ENCODE measurements at regions not wholly inside any gene's neighbourhood (a gene's known extent, or its start where the extent isn't known, plus 50 kb on each side); places are given as distances from the start of the nearest gene placed in this dataset.

DNA sequence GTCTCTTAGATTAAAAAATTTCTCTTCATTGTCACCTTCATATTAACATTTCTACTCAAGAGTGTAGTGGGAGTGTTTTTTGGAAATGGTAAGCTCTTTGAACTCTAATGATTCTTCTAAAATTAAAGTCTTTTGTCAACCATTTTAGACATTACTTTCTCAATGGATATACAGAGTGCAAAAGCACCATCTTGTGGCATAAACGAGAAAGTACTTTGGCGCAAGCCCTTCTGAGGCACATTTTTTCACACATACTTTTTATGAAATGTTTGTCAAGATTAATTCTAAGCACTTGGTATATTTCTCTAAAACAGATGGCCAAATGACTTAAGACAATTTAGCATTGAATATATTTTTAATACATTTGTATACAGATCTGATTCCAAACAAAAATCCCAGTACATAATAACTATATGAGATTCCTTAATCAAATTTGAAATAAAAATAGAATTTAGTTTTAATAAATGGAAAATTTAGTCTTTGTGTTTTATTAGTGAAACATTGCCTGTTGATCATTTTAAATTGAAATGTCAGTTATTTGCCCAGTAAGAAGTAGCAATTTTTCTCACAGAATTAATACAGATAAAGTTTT lies 63.3 kb upstream of the GALNT5 start:
- Histone ChIP-seq H3K23ac (ENCODE audit: low read length in 2 of 2) (no peak overlapping the region), H3K4ac (ENCODE audit: low read depth in 1 of 2, low read length in 2 of 2) (no peak overlapping the region), H4K91ac (ENCODE audit: low read length) (no peak overlapping the region), H2BK120ac (ENCODE audit: low read depth, low read length) (no peak overlapping the region), H3K4me3 (ENCODE audit: insufficient read depth in 1 of 2, low read depth in 1 of 2, low read length in 2 of 2) (no peak overlapping the region), H3K27me3 (ENCODE audit: control insufficient read depth in 1 of 2, insufficient read depth in 1 of 2, low read length in 2 of 2) (no peaks in the 10 kb centered on the region), H3K4me2 (ENCODE audit: low read length, poor library complexity, severe bottlenecking) (no peak overlapping the region), H3K9ac (ENCODE audit: low read length) (peak overlapping the region; percentile 55), H2AK5ac (ENCODE audit: low read length, severe bottlenecking) (no peak overlapping the region), H3K27ac (ENCODE audit: low read length, poor library complexity, severe bottlenecking) (no peak overlapping the region), H3K36me3 (ENCODE audit: control insufficient read depth in 1 of 2, insufficient read depth in 2 of 2, low read depth in 1 of 2, low read length in 2 of 2) (no peaks in the 10 kb centered on the region), H3K79me1 (replicated peaks; ENCODE audit: low read length, poor library complexity, severe bottlenecking) (no peaks in the 10 kb centered on the region), H3K18ac (ENCODE audit: low read depth in 1 of 2, low read length in 2 of 2) (no peak overlapping the region), H4K8ac (ENCODE audit: low read length) (no peak overlapping the region), H2BK5ac (ENCODE audit: low read depth, low read length, poor library complexity, severe bottlenecking) (no peak overlapping the region), H2BK12ac (ENCODE audit: low read length in 2 of 2) (no peak overlapping the region), H2BK15ac (ENCODE audit: low read depth, poor library complexity, severe bottlenecking) (no peak overlapping the region), H3K4me1 (ENCODE audit: control insufficient read depth, insufficient read depth, low read depth, low read length) (no peaks in the 10 kb centered on the region), H3K14ac (ENCODE audit: low read length in 2 of 2) (no peak overlapping the region), H3K9me3 (ENCODE audit: control insufficient read depth, low read length) (no peaks in the 10 kb centered on the region), H2AFZ (ENCODE audit: low read depth, low read length) (no peak overlapping the region)
- peak; percentile 67 for DNase-seq
- no CpG with 5 or more reads among the region's 2 CpGs for WGBS

DNA sequence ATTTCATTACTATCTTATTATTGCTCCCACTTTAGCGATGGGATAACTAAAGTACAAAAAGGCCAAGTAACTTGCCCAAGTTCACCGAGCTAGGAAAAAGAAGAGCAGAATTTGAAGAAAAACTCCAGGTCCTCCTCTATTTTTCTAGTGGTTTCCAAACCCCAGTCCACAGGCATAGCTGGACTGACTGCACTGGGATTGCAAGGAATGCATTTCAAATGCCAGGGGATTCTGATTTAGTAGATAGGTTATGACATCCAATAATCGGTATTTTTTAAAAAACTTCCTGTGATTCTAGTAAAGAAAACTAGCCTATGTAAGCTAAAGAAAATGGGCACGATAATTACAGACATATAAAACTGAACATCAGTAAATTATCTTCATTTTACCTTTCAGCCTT lies 62.7 kb upstream of the GALNT5 start:
- Histone ChIP-seq H2BK15ac (ENCODE audit: low read depth, poor library complexity, severe bottlenecking) (no peak overlapping the region), H3K4me2 (ENCODE audit: low read length, poor library complexity, severe bottlenecking) (no peak overlapping the region), H3K27me3 (ENCODE audit: control insufficient read depth in 1 of 2, insufficient read depth in 1 of 2, low read length in 2 of 2) (no peaks in the 10 kb centered on the region), H3K9me3 (ENCODE audit: control insufficient read depth, low read length) (no peaks in the 10 kb centered on the region), H2AK5ac (ENCODE audit: low read length, severe bottlenecking) (no peak overlapping the region), H3K4me1 (ENCODE audit: control insufficient read depth, insufficient read depth, low read depth, low read length) (no peaks in the 10 kb centered on the region), H2BK12ac (ENCODE audit: low read length in 2 of 2) (no peak overlapping the region), H2AFZ (ENCODE audit: low read depth, low read length) (no peak overlapping the region), H3K18ac (ENCODE audit: low read depth in 1 of 2, low read length in 2 of 2) (no peak overlapping the region), H4K91ac (ENCODE audit: low read length) (no peak overlapping the region), H3K36me3 (ENCODE audit: control insufficient read depth in 1 of 2, insufficient read depth in 2 of 2, low read depth in 1 of 2, low read length in 2 of 2) (no peaks in the 10 kb centered on the region), H3K4me3 (ENCODE audit: insufficient read depth in 1 of 2, low read depth in 1 of 2, low read length in 2 of 2) (no peak overlapping the region), H3K27ac (ENCODE audit: low read length, poor library complexity, severe bottlenecking) (no peak overlapping the region), H2BK120ac (ENCODE audit: low read depth, low read length) (no peak overlapping the region), H3K4ac (ENCODE audit: low read depth in 1 of 2, low read length in 2 of 2) (no peak overlapping the region), H2BK5ac (ENCODE audit: low read depth, low read length, poor library complexity, severe bottlenecking) (no peak overlapping the region), H3K79me1 (replicated peaks; ENCODE audit: low read length, poor library complexity, severe bottlenecking) (no peaks in the 10 kb centered on the region), H3K9ac (ENCODE audit: low read length) (peak overlapping the region; percentile 55), H3K14ac (ENCODE audit: low read length in 2 of 2) (no peak overlapping the region), H3K23ac (ENCODE audit: low read length in 2 of 2) (no peak overlapping the region), H4K8ac (ENCODE audit: low read length) (no peak overlapping the region)
- WGBS = 93% methylated on average over 4 of the region's 4 CpGs
- no peak for DNase-seq

DNA sequence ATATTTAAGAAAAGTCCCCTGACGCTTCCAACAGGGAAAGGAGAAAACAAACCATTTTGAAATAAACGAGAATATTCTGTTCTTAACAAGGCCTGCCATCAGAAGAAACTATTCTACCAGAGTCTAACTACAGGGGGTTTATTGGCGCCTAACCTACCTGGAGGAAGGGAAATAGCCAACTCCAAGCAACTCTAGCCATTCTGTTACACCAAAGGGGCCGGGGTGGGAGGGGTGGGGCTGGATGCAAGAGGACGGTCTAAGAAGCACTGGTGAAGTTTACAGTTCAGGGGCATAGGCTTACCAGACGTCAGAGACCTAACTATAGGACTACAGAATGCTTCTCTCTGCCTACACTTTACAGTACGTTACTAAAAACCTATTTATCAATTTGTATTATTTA lies 60.5 kb upstream of the GALNT5 start:
- Histone ChIP-seq H3K18ac (ENCODE audit: low read depth in 1 of 2, low read length in 2 of 2) (no peak overlapping the region), H2AFZ (ENCODE audit: low read depth, low read length) (no peak overlapping the region), H2BK5ac (ENCODE audit: low read depth, low read length, poor library complexity, severe bottlenecking) (no peak overlapping the region)

GRCh38 chr2:157197848-157198247 lies 59.7 kb upstream of the GALNT5 start:
- Histone ChIP-seq H4K8ac (ENCODE audit: low read length) (no peak overlapping the region), H3K27ac (ENCODE audit: low read length, poor library complexity, severe bottlenecking) (no peak overlapping the region), H3K36me3 (ENCODE audit: control insufficient read depth in 1 of 2, insufficient read depth in 2 of 2, low read depth in 1 of 2, low read length in 2 of 2) (no peaks in the 10 kb centered on the region), H3K4me2 (ENCODE audit: low read length, poor library complexity, severe bottlenecking) (no peak overlapping the region), H2BK120ac (ENCODE audit: low read depth, low read length) (no peak overlapping the region), H3K14ac (ENCODE audit: low read length in 2 of 2) (no peak overlapping the region), H3K4ac (ENCODE audit: low read depth in 1 of 2, low read length in 2 of 2) (no peak overlapping the region), H2BK5ac (ENCODE audit: low read depth, low read length, poor library complexity, severe bottlenecking) (no peak overlapping the region), H3K4me3 (ENCODE audit: insufficient read depth in 1 of 2, low read depth in 1 of 2, low read length in 2 of 2) (no peak overlapping the region), H2BK12ac (ENCODE audit: low read length in 2 of 2) (no peak overlapping the region), H3K18ac (ENCODE audit: low read depth in 1 of 2, low read length in 2 of 2) (no peak overlapping the region), H4K91ac (ENCODE audit: low read length) (no peak overlapping the region), H2AK5ac (ENCODE audit: low read length, severe bottlenecking) (no peak overlapping the region), H2BK15ac (ENCODE audit: low read depth, poor library complexity, severe bottlenecking) (no peak overlapping the region), H3K4me1 (ENCODE audit: control insufficient read depth, insufficient read depth, low read depth, low read length) (no peaks in the 10 kb centered on the region), H3K9me3 (ENCODE audit: control insufficient read depth, low read length) (peaks cover 5% of the 10 kb centered on the region), H3K9ac (ENCODE audit: low read length) (no peak overlapping the region), H3K79me1 (replicated peaks; ENCODE audit: low read length, poor library complexity, severe bottlenecking) (no peaks in the 10 kb centered on the region), H2AFZ (ENCODE audit: low read depth, low read length) (no peak overlapping the region), H3K27me3 (ENCODE audit: control insufficient read depth in 1 of 2, insufficient read depth in 1 of 2, low read length in 2 of 2) (no peaks in the 10 kb centered on the region), H3K23ac (ENCODE audit: low read length in 2 of 2) (no peak overlapping the region)
- no peak for DNase-seq
- no CpG with 5 or more reads among the region's 1 CpG for WGBS

More for the DNA sequence above, 60.5 kb upstream of the GALNT5 start:
- H3K4ac ChIP-seq (ENCODE audit: low read depth in 1 of 2, low read length in 2 of 2) = no peak overlapping the region
- H3K4me2 ChIP-seq (ENCODE audit: low read length, poor library complexity, severe bottlenecking) = no peak overlapping the region
- no peak overlapping the region for H4K8ac ChIP-seq (ENCODE audit: low read length)
- no peaks in the 10 kb centered on the region for H3K4me1 ChIP-seq (ENCODE audit: control insufficient read depth, insufficient read depth, low read depth, low read length)
- 72% methylated on average over 3 of the region's 7 CpGs for WGBS
- H3K9me3 ChIP-seq (ENCODE audit: control insufficient read depth, low read length) = peaks cover 5% of the 10 kb centered on the region
- no peak overlapping the region for H3K14ac ChIP-seq (ENCODE audit: low read length in 2 of 2)
- H3K27ac ChIP-seq (ENCODE audit: low read length, poor library complexity, severe bottlenecking) = no peak overlapping the region
- H2BK12ac ChIP-seq (ENCODE audit: low read length in 2 of 2) = no peak overlapping the region
- no peak overlapping the region for H3K9ac ChIP-seq (ENCODE audit: low read length)
- H2BK15ac ChIP-seq (ENCODE audit: low read depth, poor library complexity, severe bottlenecking) = no peak overlapping the region
- H3K23ac ChIP-seq (ENCODE audit: low read length in 2 of 2) = no peak overlapping the region
- H3K79me1 ChIP-seq (replicated peaks; ENCODE audit: low read length, poor library complexity, severe bottlenecking) = no peaks in the 10 kb centered on the region
- no peaks in the 10 kb centered on the region for H3K36me3 ChIP-seq (ENCODE audit: control insufficient read depth in 1 of 2, insufficient read depth in 2 of 2, low read depth in 1 of 2, low read length in 2 of 2)
- H2AK5ac ChIP-seq (ENCODE audit: low read length, severe bottlenecking) = no peak overlapping the region
- H2BK120ac ChIP-seq (ENCODE audit: low read depth, low read length) = no peak overlapping the region
- no peak for DNase-seq
- no peaks in the 10 kb centered on the region for H3K27me3 ChIP-seq (ENCODE audit: control insufficient read depth in 1 of 2, insufficient read depth in 1 of 2, low read length in 2 of 2)
- no peak overlapping the region for H3K4me3 ChIP-seq (ENCODE audit: insufficient read depth in 1 of 2, low read depth in 1 of 2, low read length in 2 of 2)
- H4K91ac ChIP-seq (ENCODE audit: low read length) = no peak overlapping the region
